SK-N-SH treated with all-trans-retinoic acid at 6 μM for 48 hours (cell line): ENCODE measurements at regions not wholly inside any gene's neighbourhood (a gene's known extent, or its start where the extent isn't known, plus 50 kb on each side); places are given as distances from the start of the nearest gene placed in this dataset.

ENCODE experiments used
- ATAC-seq: fragments of 200-7000 bp; cut with Tn5 transposase; 3 replicates; pipeline ENCODE4 v1.9.1; 2020; ENCODE audit warnings: mild to moderate bottlenecking, moderate library complexity
- ARNTL ChIP-seq: fragments of 450-650 bp; formaldehyde crosslinking; IDR thresholded peaks from 2 replicates; pipeline ENCODE4 v1.5.0; 2020; ENCODE audit warnings: low read depth, mild to moderate bottlenecking, moderate library complexity, borderline replicate concordance
- CSDC2 ChIP-seq: fragments of 250-450 bp; sonication (Bioruptor Pico); IDR thresholded peaks from 2 replicates; pipeline ENCODE4 v1.5.0; 2020; ENCODE audit warnings: mild to moderate bottlenecking, moderate library complexity
- ESRRG ChIP-seq: fragments of 250-450 bp; sonication (Bioruptor Pico); IDR thresholded peaks from 2 replicates; pipeline ENCODE4 v1.6.1; 2021; ENCODE audit warnings: mild to moderate bottlenecking
- GLIS3 ChIP-seq: fragments of 250-450 bp; sonication (Bioruptor Pico); IDR thresholded peaks from 2 replicates; pipeline ENCODE4 v1.5.0; 2020; ENCODE audit warnings: mild to moderate bottlenecking, moderate library complexity
- ISL1 ChIP-seq: fragments of 250-450 bp; sonication (Bioruptor Pico); IDR thresholded peaks from 2 replicates; pipeline ENCODE4 v2.1.2; 2022; ENCODE audit warnings: mild to moderate bottlenecking, moderate library complexity
- OSR1 ChIP-seq: fragments of 250-450 bp; sonication (Bioruptor Pico); IDR thresholded peaks from 2 replicates; pipeline ENCODE4 v1.8.0; 2022; ENCODE audit warnings: moderate library complexity, mild to moderate bottlenecking, inconsistent platforms
- POU6F1 ChIP-seq: fragments of 250-450 bp; sonication (Bioruptor Pico); IDR thresholded peaks from 2 replicates; pipeline ENCODE4 v1.8.0; 2021; ENCODE audit warnings: low read depth, mild to moderate bottlenecking, moderate library complexity, borderline replicate concordance
- PPARA ChIP-seq: fragments of 250-450 bp; sonication (Bioruptor Pico); IDR thresholded peaks from 2 replicates; pipeline ENCODE4 v1.5.0; 2020; ENCODE audit warnings: mild to moderate bottlenecking, borderline replicate concordance
- RARB ChIP-seq: fragments of 250-450 bp; sonication (Bioruptor Pico); IDR thresholded peaks from 2 replicates; pipeline ENCODE4 v1.8.0; 2021; ENCODE audit warnings: mild to moderate bottlenecking, moderate library complexity
- SNAI2 ChIP-seq: fragments of 250-450 bp; sonication (Bioruptor Pico); IDR thresholded peaks from 2 replicates; pipeline ENCODE4 v1.5.0; 2020; ENCODE audit warnings: mild to moderate bottlenecking, moderate library complexity
- TCF4 ChIP-seq: fragments of 250-450 bp; sonication (Bioruptor Pico); IDR thresholded peaks from 2 replicates; pipeline ENCODE4 v1.8.0; 2021; ENCODE audit warnings: mild to moderate bottlenecking, moderate library complexity, borderline replicate concordance
- TOX ChIP-seq: fragments of 250-450 bp; sonication (Bioruptor Pico); IDR thresholded peaks from 2 replicates; pipeline ENCODE4 v1.8.0; 2021; ENCODE audit warnings: mild to moderate bottlenecking, moderate library complexity, borderline replicate concordance
- TSHZ2 ChIP-seq: fragments of 250-450 bp; sonication (Bioruptor Pico); IDR thresholded peaks from 2 replicates; pipeline ENCODE4 v1.5.0; 2020; ENCODE audit warnings: mild to moderate bottlenecking, moderate library complexity
- ZC3H10 ChIP-seq: fragments of 250-450 bp; sonication (Bioruptor Pico); IDR thresholded peaks from 2 replicates; pipeline ENCODE4 v1.5.1; 2021; ENCODE audit warnings: mild to moderate bottlenecking, moderate library complexity
- ZFP30 ChIP-seq: fragments of 450-650 bp; formaldehyde crosslinking; IDR thresholded peaks from 2 replicates; pipeline ENCODE4 v1.5.0; 2022; ENCODE audit warnings: mild to moderate bottlenecking, moderate library complexity
- ZNF565 ChIP-seq: fragments of 450-650 bp; formaldehyde crosslinking; conservative IDR thresholded peaks from 2 replicates; pipeline ENCODE4 v1.5.0; 2020; ENCODE audit warnings: low read depth, mild to moderate bottlenecking, moderate library complexity
- ZNF70 ChIP-seq: fragments of 450-650 bp; formaldehyde crosslinking; IDR thresholded peaks from 2 replicates; pipeline ENCODE4 v1.5.0; 2020; ENCODE audit warnings: mild to moderate bottlenecking, moderate library complexity
- TF ChIP-seq, protein P1 (sequence below): fragments of 250-450 bp; sonication (Bioruptor Pico); IDR thresholded peaks from 2 replicates; pipeline ENCODE4 v1.8.0; 2020; ENCODE audit warnings: mild to moderate bottlenecking, moderate library complexity, borderline replicate concordance

DNA sequence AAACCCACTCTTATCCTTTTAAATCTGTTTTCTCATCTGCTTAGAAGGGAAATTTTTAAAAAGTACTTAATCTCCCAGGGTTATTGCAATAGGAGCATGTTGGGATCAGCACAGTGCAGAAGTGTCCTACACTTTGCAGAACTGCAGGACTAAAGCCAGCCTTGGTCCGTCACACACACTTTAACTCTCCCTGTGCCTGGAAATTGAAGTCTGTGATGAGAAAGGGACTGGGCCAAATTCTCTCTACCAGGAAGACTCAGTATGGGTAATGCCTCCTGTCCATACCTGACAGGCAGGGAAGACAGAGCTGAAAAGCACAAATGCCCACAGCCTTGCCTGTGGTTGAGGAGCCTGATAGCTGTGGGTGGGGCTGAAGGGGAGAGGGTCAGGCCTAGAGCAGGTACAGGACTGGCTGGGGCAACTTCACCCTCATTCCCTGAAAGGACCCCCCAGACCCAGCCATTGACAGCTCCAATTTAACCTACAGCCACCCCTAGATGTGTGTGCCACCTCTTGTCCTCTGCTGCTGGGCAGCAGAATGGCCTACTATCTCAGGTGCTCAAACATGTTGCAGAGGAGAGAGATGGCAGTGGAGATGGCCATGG lies 377.2 kb upstream of the KLHL29 start:
- TF ChIP-seq, protein P1, sequence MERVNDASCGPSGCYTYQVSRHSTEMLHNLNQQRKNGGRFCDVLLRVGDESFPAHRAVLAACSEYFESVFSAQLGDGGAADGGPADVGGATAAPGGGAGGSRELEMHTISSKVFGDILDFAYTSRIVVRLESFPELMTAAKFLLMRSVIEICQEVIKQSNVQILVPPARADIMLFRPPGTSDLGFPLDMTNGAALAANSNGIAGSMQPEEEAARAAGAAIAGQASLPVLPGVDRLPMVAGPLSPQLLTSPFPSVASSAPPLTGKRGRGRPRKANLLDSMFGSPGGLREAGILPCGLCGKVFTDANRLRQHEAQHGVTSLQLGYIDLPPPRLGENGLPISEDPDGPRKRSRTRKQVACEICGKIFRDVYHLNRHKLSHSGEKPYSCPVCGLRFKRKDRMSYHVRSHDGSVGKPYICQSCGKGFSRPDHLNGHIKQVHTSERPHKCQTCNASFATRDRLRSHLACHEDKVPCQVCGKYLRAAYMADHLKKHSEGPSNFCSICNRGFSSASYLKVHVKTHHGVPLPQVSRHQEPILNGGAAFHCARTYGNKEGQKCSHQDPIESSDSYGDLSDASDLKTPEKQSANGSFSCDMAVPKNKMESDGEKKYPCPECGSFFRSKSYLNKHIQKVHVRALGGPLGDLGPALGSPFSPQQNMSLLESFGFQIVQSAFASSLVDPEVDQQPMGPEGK (CRISPR knock-in tag), result no peak

GRCh38 chr2:23008440-23008839 lies 376.5 kb upstream of the KLHL29 start:
- ATAC-seq, result no peak
- TF ChIP-seq ZC3H10 (CRISPR knock-in tag) (no peak), ESRRG (CRISPR knock-in tag) (no peak), TSHZ2 (CRISPR knock-in tag) (no peak)
- TF ChIP-seq, protein P1 (CRISPR knock-in tag), result no peak

More for the DNA sequence above, 377.2 kb upstream of the KLHL29 start:
- no peak for ATAC-seq

DNA sequence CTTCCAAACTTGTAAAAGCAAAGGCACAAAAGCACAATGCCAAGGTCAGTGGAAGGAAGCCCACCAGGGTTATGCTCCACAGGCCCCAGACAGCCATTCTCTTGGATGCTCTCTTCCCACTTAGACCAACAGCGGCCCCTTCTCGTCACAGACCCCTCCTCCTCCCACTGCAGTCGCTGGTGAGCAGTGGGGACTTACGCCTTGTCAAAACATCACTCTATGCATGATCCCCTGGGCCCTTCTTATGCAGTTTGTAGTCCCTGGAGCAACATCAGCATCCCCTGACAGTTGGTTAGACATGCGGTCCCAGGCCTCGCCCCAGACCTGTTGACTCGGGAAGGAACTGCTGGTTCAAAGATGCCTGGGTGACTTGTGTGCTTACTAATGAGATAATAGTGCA lies 376.0 kb upstream of the KLHL29 start:
- ATAC-seq, result no peak
- TF ChIP-seq, protein P1 (CRISPR knock-in tag), result no peak
- TF ChIP-seq PPARA (CRISPR knock-in tag) (no peak), ESRRG (CRISPR knock-in tag) (no peak), GLIS3 (CRISPR knock-in tag) (no peak), SNAI2 (no peak), ZNF565 (CRISPR knock-in tag) (no peak), ZFP30 (CRISPR knock-in tag) (no peak), ZNF70 (CRISPR knock-in tag) (no peak), POU6F1 (no peak), ZC3H10 (CRISPR knock-in tag) (no peak), OSR1 (no peak), RARB (CRISPR knock-in tag) (no peak), ARNTL (CRISPR knock-in tag) (no peak), CSDC2 (no peak), ISL1 (no peak), TOX (CRISPR knock-in tag) (no peak), TCF4 (no peak)

GRCh38 chr2:23009545-23010149 lies 375.3 kb upstream of the KLHL29 start:
- no peak for ATAC-seq
- TF ChIP-seq ISL1, result 0 out of 2 replicates have a peak, but pooled peaks have one; percentile 30
- no peak for TF ChIP-seq ZFP30 (CRISPR knock-in tag)
